H9 (cell line): ENCODE measurements at regions not wholly inside any gene's neighbourhood (a gene's known extent, or its start where the extent isn't known, plus 50 kb on each side); places are given as distances from the start of the nearest gene placed in this dataset.

ENCODE experiments used
- DNase-seq: peaks from one replicate; pipeline ENCODE4 v3.0.0-alpha.2; 2017
- H2AFZ ChIP-seq: one replicate; pipeline ENCODE4 v1.6.1; 2013; ENCODE audit warnings: mild to moderate bottlenecking, low read length, control low read depth, moderate library complexity
- H2AK5ac ChIP-seq: 2 replicates; pipeline ENCODE4 v1.6.1; 2013; ENCODE audit warnings: low read length, control low read depth, mixed read lengths; ENCODE audit not compliant: insufficient read length
- H2BK120ac ChIP-seq: one replicate; pipeline ENCODE4 v1.6.1; 2013; ENCODE audit warnings: low read depth, mild to moderate bottlenecking, low read length, control low read depth, inconsistent platforms; ENCODE audit not compliant: poor library complexity, severe bottlenecking
- H2BK12ac ChIP-seq: 2 replicates; pipeline ENCODE4 v1.6.1; 2013; ENCODE audit warnings: low read length, control low read depth, mixed read lengths, low read depth; ENCODE audit not compliant: insufficient read length
- H2BK15ac ChIP-seq: 2 replicates; pipeline ENCODE4 v1.6.1; 2013; ENCODE audit warnings: low read depth, low read length, control low read depth
- H2BK20ac ChIP-seq: one replicate; pipeline ENCODE4 v1.6.1; 2013; ENCODE audit warnings: low read depth, mild to moderate bottlenecking, low read length, control low read depth, inconsistent platforms; ENCODE audit not compliant: poor library complexity, severe bottlenecking
- H2BK5ac ChIP-seq: 2 replicates; pipeline ENCODE4 v1.6.1; 2013; ENCODE audit warnings: low read length, control low read depth, mixed read lengths; ENCODE audit not compliant: insufficient read length
- H3K14ac ChIP-seq: 2 replicates; pipeline ENCODE4 v1.6.1; 2013; ENCODE audit warnings: low read length, control low read depth; ENCODE audit not compliant: insufficient read depth
- H3K18ac ChIP-seq: 2 replicates; pipeline ENCODE4 v1.6.1; 2013; ENCODE audit warnings: low read depth, mild to moderate bottlenecking, mixed read lengths, low read length, control low read depth; ENCODE audit not compliant: insufficient read length
- H3K23ac ChIP-seq: 2 replicates; pipeline ENCODE4 v1.6.1; 2013; ENCODE audit warnings: low read length, control low read depth, mixed read lengths, low read depth; ENCODE audit not compliant: insufficient read length
- H3K23me2 ChIP-seq: 2 replicates; pipeline ENCODE4 v1.6.1; 2013; ENCODE audit warnings: low read depth, mild to moderate bottlenecking, mixed read lengths, low read length, control low read depth; ENCODE audit not compliant: insufficient read length, poor library complexity, severe bottlenecking
- H3K27ac ChIP-seq: 2 replicates; pipeline ENCODE4 v1.5.1; 2013; ENCODE audit warnings: low read length, control low read depth, mixed read lengths, low read depth; ENCODE audit not compliant: insufficient read length
- H3K27me3 ChIP-seq: 2 replicates; pipeline ENCODE4 v1.6.1; 2013; ENCODE audit warnings: low read length, control low read depth, inconsistent platforms; ENCODE audit not compliant: insufficient read depth
- H3K4ac ChIP-seq: 2 replicates; pipeline ENCODE4 v1.6.1; 2013; ENCODE audit warnings: low read depth, mild to moderate bottlenecking, control low read depth, inconsistent platforms, low read length, moderate library complexity
- H3K4me1 ChIP-seq: 2 replicates; pipeline ENCODE4 v1.6.1; 2013; ENCODE audit warnings: low read length, control low read depth, inconsistent platforms; ENCODE audit not compliant: insufficient read depth
- H3K4me2 ChIP-seq: 2 replicates; pipeline ENCODE4 v1.6.1; 2013; ENCODE audit warnings: low read length, control low read depth, mixed read lengths; ENCODE audit not compliant: insufficient read length, insufficient read depth
- H3K56ac ChIP-seq: 2 replicates; pipeline ENCODE4 v1.6.1; 2013; ENCODE audit warnings: low read depth, mild to moderate bottlenecking, mixed read lengths, low read length, control low read depth; ENCODE audit not compliant: insufficient read length
- H3K79me1 ChIP-seq: 2 replicates; pipeline ENCODE4 v1.6.1; 2013; ENCODE audit warnings: low read depth, mild to moderate bottlenecking, moderate library complexity, low read length, control low read depth, inconsistent platforms; ENCODE audit not compliant: insufficient read depth, poor library complexity, severe bottlenecking
- H3K79me2 ChIP-seq: 2 replicates; pipeline ENCODE4 v1.6.1; 2013; ENCODE audit warnings: low read length, control low read depth, inconsistent platforms; ENCODE audit not compliant: insufficient read depth
- H3K9ac ChIP-seq: 2 replicates; pipeline ENCODE4 v1.6.1; 2013; ENCODE audit warnings: low read length, control low read depth, mixed read lengths; ENCODE audit not compliant: insufficient read length; ENCODE audit errors: extremely low read depth
- H3K9me3 ChIP-seq: one replicate; pipeline ENCODE4 v1.6.1; 2013; ENCODE audit warnings: low read depth, low read length, inconsistent platforms; ENCODE audit not compliant: control insufficient read depth
- H3T11ph ChIP-seq: one replicate; pipeline ENCODE4 v1.6.1; 2013; ENCODE audit warnings: mild to moderate bottlenecking, low read length, control low read depth, inconsistent platforms
- H4K20me1 ChIP-seq: one replicate; pipeline ENCODE4 v1.6.1; 2013; ENCODE audit not compliant: control insufficient read depth, insufficient read length, insufficient read depth
- H4K5ac ChIP-seq: 2 replicates; pipeline ENCODE4 v1.6.1; 2013; ENCODE audit warnings: low read depth, mild to moderate bottlenecking, mixed read lengths, low read length, control low read depth; ENCODE audit not compliant: insufficient read length
- H4K8ac ChIP-seq: replicated peaks from 2 replicates; pipeline ENCODE4 v1.6.1; 2013; ENCODE audit warnings: low read length, control low read depth, mixed read lengths, low read depth; ENCODE audit not compliant: insufficient read length
- H4K91ac ChIP-seq: 2 replicates; pipeline ENCODE4 v1.6.1; 2013; ENCODE audit warnings: low read depth, mild to moderate bottlenecking, moderate library complexity, mixed read lengths, low read length, control low read depth; ENCODE audit not compliant: insufficient read length
- H3K27ac Mint-ChIP-seq, 3 experiments: 2 replicates in 2 of 3; 3 replicates in 1 of 3; pipeline ENCODE4 v1.8.0; 2020 to 2021; ENCODE audit warnings: mixed read lengths in 3 of 3, mild to moderate bottlenecking in 1 of 3, moderate library complexity in 1 of 3
- H3K27me3 Mint-ChIP-seq: 2 replicates; pipeline ENCODE4 v1.8.0; 2021; ENCODE audit warnings: low read depth, mild to moderate bottlenecking, moderate library complexity, mixed read lengths
- H3K36me3 Mint-ChIP-seq, 3 experiments: 2 replicates in 2 of 3; 3 replicates in 1 of 3; pipeline ENCODE4 v1.8.0; 2020 to 2021; ENCODE audit warnings: low read depth in 3 of 3, mixed read lengths in 3 of 3; ENCODE audit not compliant: insufficient read depth in 1 of 3
- H3K4me1 Mint-ChIP-seq, 2 experiments: 2 replicates each; pipeline ENCODE4 v1.8.0; 2020; ENCODE audit warnings: mixed read lengths in 2 of 2
- H3K4me3 Mint-ChIP-seq, 2 experiments: 2 replicates in 1 of 2; 3 replicates in 1 of 2; pipeline ENCODE4 v1.8.0; 2020 to 2021; ENCODE audit warnings: mild to moderate bottlenecking in 2 of 2, mixed read lengths in 2 of 2, moderate library complexity in 1 of 2
- H3K9me3 Mint-ChIP-seq, 2 experiments: 2 replicates in 1 of 2; 3 replicates in 1 of 2; pipeline ENCODE4 v1.8.0; 2020; ENCODE audit warnings: mild to moderate bottlenecking in 2 of 2, mixed read lengths in 2 of 2, moderate library complexity in 1 of 2
- WGBS: extraction: QIAGEN DNeasy Blood & Tissue Kit; methylation state at CpG from one replicate; pipeline ENCODE4 v1.1.7; 2013; ENCODE audit warnings: missing lambda C conversion rate, low lambda C conversion rate, mixed read lengths; ENCODE audit not compliant: insufficient read length; ENCODE audit errors: extremely low coverage; 5-methylcytosine and 5-hydroxymethylcytosine counted together
- TF ChIP-seq, protein P1 (sequence below): fragments of 200-600 bp; sonication (generic); conservative IDR thresholded peaks from 3 replicates; pipeline ENCODE4 v1.8.0; 2021; ENCODE audit warnings: antibody characterized with exemption, mild to moderate bottlenecking

DNA sequence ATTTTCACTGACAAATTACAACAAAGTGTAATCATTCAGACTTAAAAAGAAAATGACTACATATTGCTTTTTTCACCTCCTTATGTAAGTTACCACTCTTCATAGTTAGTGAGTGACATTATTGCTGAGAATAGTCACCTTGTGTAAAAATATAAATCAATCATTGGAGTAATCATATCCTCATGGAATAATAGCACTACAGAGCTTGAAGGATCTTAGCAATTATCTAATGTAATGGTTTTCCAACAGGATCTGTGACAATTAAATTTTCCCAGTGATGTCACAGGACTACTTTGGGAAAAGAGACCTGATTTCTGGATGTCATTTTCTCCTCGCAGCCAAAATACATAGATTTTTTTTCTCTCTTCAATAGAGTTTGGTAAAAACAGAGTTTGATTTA is 833.0 kb upstream of the PCDH9 start:
- no peak overlapping the region for H4K5ac ChIP-seq

More for the DNA sequence above, 833.0 kb upstream of the PCDH9 start:
- Mint-ChIP-seq H3K9me3 (peaks cover 0 to 3% of the 10 kb centered on the region in 2 experiments; a peak in 1 of 5 replicates), H3K4me1 (no peaks in the 10 kb centered on the region), H3K27me3 (no peaks in the 10 kb centered on the region), H3K4me3 (no peak overlapping the region), H3K36me3 (no peaks in the 10 kb centered on the region), H3K27ac (no peak overlapping the region)
- TF ChIP-seq, protein P1, sequence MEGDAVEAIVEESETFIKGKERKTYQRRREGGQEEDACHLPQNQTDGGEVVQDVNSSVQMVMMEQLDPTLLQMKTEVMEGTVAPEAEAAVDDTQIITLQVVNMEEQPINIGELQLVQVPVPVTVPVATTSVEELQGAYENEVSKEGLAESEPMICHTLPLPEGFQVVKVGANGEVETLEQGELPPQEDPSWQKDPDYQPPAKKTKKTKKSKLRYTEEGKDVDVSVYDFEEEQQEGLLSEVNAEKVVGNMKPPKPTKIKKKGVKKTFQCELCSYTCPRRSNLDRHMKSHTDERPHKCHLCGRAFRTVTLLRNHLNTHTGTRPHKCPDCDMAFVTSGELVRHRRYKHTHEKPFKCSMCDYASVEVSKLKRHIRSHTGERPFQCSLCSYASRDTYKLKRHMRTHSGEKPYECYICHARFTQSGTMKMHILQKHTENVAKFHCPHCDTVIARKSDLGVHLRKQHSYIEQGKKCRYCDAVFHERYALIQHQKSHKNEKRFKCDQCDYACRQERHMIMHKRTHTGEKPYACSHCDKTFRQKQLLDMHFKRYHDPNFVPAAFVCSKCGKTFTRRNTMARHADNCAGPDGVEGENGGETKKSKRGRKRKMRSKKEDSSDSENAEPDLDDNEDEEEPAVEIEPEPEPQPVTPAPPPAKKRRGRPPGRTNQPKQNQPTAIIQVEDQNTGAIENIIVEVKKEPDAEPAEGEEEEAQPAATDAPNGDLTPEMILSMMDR = no peak
- no peak overlapping the region for H3K4me2 ChIP-seq
- no peak overlapping the region for H2AFZ ChIP-seq
- no peaks in the 10 kb centered on the region for H3K4me1 ChIP-seq
- no peak overlapping the region for H3K4ac ChIP-seq
- H3K56ac ChIP-seq = no peak overlapping the region
- no peaks in the 10 kb centered on the region for H4K20me1 ChIP-seq
- H4K91ac ChIP-seq = no peak overlapping the region
- H2BK5ac ChIP-seq = no peak overlapping the region
- no peaks in the 10 kb centered on the region for H3K9me3 ChIP-seq
- no peak overlapping the region for H3K18ac ChIP-seq
- H4K8ac ChIP-seq = no peak overlapping the region
- H3K79me1 ChIP-seq = no peaks in the 10 kb centered on the region
- no peak overlapping the region for H2BK12ac ChIP-seq
- no peaks in the 10 kb centered on the region for H3K79me2 ChIP-seq
- H2AK5ac ChIP-seq = no peak overlapping the region
- no peak overlapping the region for H2BK15ac ChIP-seq
- no peak overlapping the region for H2BK120ac ChIP-seq
- no peak overlapping the region for H3K27ac ChIP-seq
- H3K23me2 ChIP-seq = no peaks in the 10 kb centered on the region
- no peak overlapping the region for H2BK20ac ChIP-seq
- no peaks in the 10 kb centered on the region for H3K27me3 ChIP-seq
- H3K23ac ChIP-seq = no peak overlapping the region
- no peak for DNase-seq
- no peak overlapping the region for H3T11ph ChIP-seq
- H3K14ac ChIP-seq = no peak overlapping the region
- H3K9ac ChIP-seq = no peak overlapping the region
- WGBS = no CpG with 5 or more reads among the region's 1 CpG
